COLO668 (cell line): ENCODE measurements at regions not wholly inside any gene's neighbourhood (a gene's known extent, or its start where the extent isn't known, plus 50 kb on each side); places are given as distances from the start of the nearest gene placed in this dataset.

Experiments
- DNase-seq: peaks from one replicate; lab custom pipeline; 2025; ENCODE audit not compliant: unreplicated experiment; lab: John Stamatoyannopoulos, UW

- DNase-seq, result no peak
Observed at GRCh38 chrX:69365755-69366154, 138.4 kb upstream of the NALF2 start.

DNA sequence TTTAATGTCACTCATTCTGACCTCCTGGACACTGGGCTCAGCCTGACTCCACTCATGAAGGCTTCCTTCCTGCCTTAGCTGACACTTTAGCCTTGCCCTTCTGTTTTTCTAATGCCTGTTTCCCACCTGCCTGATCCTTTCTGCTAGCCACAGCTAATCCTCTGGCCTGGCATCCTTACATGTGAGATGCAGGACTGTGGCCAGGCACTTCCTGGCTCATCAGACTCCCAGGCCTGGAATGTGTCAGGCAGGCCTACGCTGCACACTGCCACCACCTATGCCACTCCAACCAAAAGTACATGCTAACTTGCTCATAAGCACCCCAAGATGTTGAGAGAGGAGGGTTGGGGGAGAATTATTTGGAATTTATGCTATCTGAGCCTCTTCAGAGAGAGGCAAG, 138.8 kb upstream of the NALF2 start:
- DNase-seq, result no peak

- no peak for DNase-seq
Observed at GRCh38 chrX:69362856-69363255, 141.3 kb upstream of the NALF2 start.

GRCh38 chrX:69362354-69362753, 141.8 kb upstream of the NALF2 start:
- DNase-seq, result no peak

DNA sequence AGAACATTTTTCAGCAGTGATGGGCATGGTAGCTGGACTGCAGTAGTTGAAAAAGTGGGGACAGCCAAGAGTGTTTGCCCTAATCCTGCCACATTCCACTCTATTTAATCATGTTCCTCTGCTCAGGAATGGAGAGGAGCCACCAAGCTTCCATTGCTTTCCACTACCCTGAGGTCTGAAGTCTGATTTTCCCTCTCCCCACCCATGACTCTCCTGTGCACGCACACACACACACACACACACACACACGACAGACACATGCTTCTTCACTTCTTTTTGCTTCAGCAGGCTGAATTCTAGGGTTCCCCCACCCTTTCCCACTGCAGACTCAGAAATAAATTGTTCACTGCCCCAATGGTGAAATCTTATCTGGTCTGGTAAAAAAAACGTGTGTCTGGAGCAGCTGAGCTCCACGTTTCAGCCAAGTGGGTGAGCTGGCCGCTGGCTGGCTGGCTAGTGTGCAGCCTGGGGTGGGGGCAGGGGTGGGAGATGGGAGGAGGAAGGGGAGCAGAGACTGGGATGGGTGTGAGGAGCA, 142.7 kb upstream of the NALF2 start:
- DNase-seq, result no peak

GRCh38 chrX:69357317-69357716, 146.8 kb upstream of the NALF2 start:
- DNase-seq, result no peak

DNA sequence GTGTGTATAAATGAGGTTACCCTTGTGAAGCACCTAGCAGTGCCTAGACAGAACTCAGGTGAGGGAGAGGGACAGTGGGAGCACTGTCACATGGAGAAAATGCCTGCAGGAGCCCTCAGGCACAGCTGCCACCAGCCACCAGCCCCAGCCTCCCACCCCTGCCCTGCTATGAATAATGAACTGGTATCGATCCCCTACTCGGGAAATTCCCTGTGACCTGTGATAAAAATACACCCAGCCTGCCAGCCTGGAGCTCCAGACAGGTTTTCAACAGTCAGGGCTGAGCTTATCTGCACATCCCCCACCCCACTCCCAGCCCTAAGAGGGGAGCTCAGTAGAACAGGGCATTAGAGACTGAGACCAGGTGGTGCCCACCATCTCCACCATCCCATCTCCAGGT, 159.6 kb upstream of the PJA1 start:
- DNase-seq, result no peak

GRCh38 chrX:69323786-69324720, 158.8 kb upstream of the PJA1 start:
- no peak for DNase-seq

- DNase-seq, result no peak
Observed at GRCh38 chrX:69321789-69322188, 156.5 kb upstream of the PJA1 start.

- no peak for DNase-seq
Observed at GRCh38 chrX:69321006-69321655, 155.9 kb upstream of the PJA1 start.

DNA sequence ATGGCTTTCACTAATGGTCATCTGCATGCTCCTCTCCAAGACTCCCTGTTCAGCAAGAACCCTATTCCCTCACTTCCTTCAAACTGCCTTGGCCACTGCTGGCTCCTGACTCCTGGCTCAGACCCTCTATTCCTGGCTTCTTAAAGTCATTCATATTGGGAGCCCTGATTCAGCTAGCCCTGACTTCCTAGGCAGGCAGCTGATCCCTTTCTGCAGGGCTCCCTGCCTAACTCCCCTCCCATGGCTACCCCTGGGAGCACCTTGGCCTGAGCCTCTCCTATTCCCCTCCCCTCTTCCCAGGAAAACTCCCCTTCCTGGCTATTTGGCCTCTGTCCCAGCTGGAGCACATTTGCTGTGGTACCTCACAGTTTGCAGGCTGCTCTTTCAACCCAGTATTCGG, 154.9 kb upstream of the PJA1 start:
- no peak for DNase-seq

GRCh38 chrX:69319376-69319775, 154.1 kb upstream of the PJA1 start:
- DNase-seq, result no peak

- no peak for DNase-seq
Observed at GRCh38 chrX:69318651-69319340, 153.5 kb upstream of the PJA1 start.

GRCh38 chrX:69317721-69318120, 152.5 kb upstream of the PJA1 start:
- no peak for DNase-seq

DNA sequence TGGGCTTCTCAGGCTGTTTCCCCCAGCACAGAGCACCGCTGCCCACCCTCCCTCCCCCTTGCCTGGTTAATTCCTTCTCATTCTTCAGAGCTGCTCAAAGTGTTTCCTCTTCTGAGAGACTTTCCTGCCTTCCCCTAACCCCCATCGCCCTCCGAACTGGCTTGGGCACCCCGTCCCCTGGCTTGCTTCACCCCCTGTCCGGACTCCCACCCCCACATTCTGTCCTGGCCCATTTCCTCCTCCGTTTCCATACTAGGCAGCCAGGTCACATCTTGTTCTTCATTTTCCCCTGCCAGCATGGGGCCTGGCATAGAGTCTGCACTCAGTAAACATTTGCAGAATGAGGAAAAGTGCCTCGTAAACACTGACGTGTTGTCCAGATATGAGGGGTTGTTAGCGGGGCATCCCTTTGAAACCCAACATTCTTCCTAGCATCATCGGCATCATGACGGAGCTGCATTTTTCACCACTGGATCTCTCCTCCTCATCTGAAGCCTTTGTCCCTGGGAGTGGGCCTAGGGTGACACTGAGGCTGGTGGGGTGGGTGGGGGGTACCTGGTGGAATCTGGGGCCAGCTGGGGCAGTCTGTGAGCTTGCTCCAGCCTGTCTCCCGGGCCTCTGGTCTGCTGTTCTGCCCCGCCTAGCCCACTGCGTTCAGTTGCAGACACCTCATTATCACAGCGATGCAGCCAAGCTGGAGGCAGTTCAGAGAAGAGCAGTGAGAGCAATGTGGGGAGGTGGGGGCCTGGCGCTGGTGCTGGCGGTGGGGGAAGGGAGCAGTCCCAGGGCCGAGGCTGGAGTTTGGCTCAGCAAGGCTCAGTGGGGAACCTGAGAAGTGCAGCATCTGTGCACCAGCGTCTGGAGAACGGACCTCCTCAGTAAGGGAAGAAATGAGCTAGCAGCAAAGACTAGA, 149.4 kb upstream of the PJA1 start:
- DNase-seq, result no peak

GRCh38 chrX:69313617-69314290, 148.5 kb upstream of the PJA1 start:
- DNase-seq, result no peak

- DNase-seq, result no peak
Observed at GRCh38 chrX:69311936-69312670, 146.8 kb upstream of the PJA1 start.

GRCh38 chrX:69309074-69309792, 144.0 kb upstream of the PJA1 start:
- DNase-seq, result no peak

DNA sequence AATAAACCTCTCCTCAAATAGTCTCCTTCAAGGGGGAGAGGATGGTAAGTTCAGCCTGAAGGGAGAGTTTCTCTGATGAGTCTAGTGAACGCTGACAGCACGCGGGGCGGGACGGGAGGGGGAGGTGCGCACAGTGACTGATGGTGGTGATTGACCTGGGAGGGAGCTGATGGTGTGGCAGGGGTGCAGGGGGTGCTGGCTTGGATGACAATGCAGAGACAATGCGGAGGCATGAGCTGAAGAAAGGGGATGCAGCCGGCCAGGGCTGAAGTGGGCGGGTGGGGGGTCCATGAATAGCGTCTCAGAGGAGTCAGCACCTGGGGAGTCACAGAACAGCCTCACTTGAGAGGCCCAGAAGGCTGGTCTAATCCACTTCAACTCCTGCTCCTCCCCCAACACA, 142.5 kb upstream of the PJA1 start:
- no peak for DNase-seq
